ENCODE measurements at regions not wholly inside any gene's neighbourhood (a gene's known extent, or its start where the extent isn't known, plus 50 kb on each side); places are given as distances from the start of the nearest gene placed in this dataset.

- no peak for DNase-seq (ENCODE audit: low spot score in 2 of 2)
- Histone ChIP-seq H3K9me3 (no peaks in the 10 kb centered on the region), H3K27me3 (ENCODE audit: low read depth) (no peaks in the 10 kb centered on the region), H3K4me3 (no peak overlapping the region), H3K4me1 (no peaks in the 10 kb centered on the region), H3K36me3 (replicated peaks) (no peaks in the 10 kb centered on the region)
- in situ Hi-C loops (cut with MboI; ENCODE audit: low sequenced_read_pairs): no loop called here
Observed at GRCh38 chr10:4049348-4049747, 264.3 kb upstream of the KLF6 start.

- H3K4me1 ChIP-seq: no peaks in the 10 kb centered on the region
- in situ Hi-C loops (cut with MboI; ENCODE audit: low sequenced_read_pairs): no loop called here
- H3K4me3 ChIP-seq: no peak overlapping the region
- no peaks in the 10 kb centered on the region for H3K9me3 ChIP-seq
- H3K36me3 ChIP-seq (replicated peaks): no peaks in the 10 kb centered on the region
- no peak for DNase-seq (ENCODE audit: low spot score in 2 of 2)
- no peaks in the 10 kb centered on the region for H3K27me3 ChIP-seq (ENCODE audit: low read depth)
Observed at GRCh38 chr10:4048236-4048864, 263.3 kb upstream of the KLF6 start.

- Histone ChIP-seq H3K4me1 (no peaks in the 10 kb centered on the region), H3K4me3 (no peak overlapping the region), H3K9me3 (0 out of 2 replicates have a peak, but pooled peaks cover 1% of the 10 kb centered on the region), H3K27me3 (ENCODE audit: low read depth) (no peaks in the 10 kb centered on the region), H3K36me3 (replicated peaks) (no peaks in the 10 kb centered on the region)
- no peak for DNase-seq (ENCODE audit: low spot score in 2 of 2)
- in situ Hi-C loops (cut with MboI; ENCODE audit: low sequenced_read_pairs): no loop called here
Observed at GRCh38 chr10:4046712-4047354, 261.8 kb upstream of the KLF6 start.

- Histone ChIP-seq H3K4me1 (no peaks in the 10 kb centered on the region), H3K9me3 (peaks cover 3% of the 10 kb centered on the region; the same call in 1 of the 2 replicates), H3K27me3 (ENCODE audit: low read depth) (no peaks in the 10 kb centered on the region), H3K36me3 (replicated peaks) (no peaks in the 10 kb centered on the region), H3K4me3 (no peak overlapping the region)
- in situ Hi-C loops (cut with MboI; ENCODE audit: low sequenced_read_pairs): no loop called here
- DNase-seq (ENCODE audit: low spot score in 2 of 2): no peak
Observed at GRCh38 chr10:4046030-4046429, 261.0 kb upstream of the KLF6 start.

GRCh38 chr10:4043897-4044665 is 259.1 kb upstream of the KLF6 start:
- no peak for DNase-seq (ENCODE audit: low spot score in 2 of 2)

GRCh38 chr10:4041635-4042034 is 256.6 kb upstream of the KLF6 start:
- no peak overlapping the region for H3K4me3 ChIP-seq
- H3K36me3 ChIP-seq (replicated peaks): no peaks in the 10 kb centered on the region
- DNase-seq (ENCODE audit: low spot score in 2 of 2): no peak
- no peaks in the 10 kb centered on the region for H3K27me3 ChIP-seq (ENCODE audit: low read depth)
- H3K9me3 ChIP-seq: peaks cover 3% of the 10 kb centered on the region; the same call in 1 of the 2 replicates
- H3K4me1 ChIP-seq: no peaks in the 10 kb centered on the region
- in situ Hi-C loops (cut with MboI; ENCODE audit: low sequenced_read_pairs): no loop called here

More at GRCh38 chr10:4043897-4044665, 259.1 kb upstream of the KLF6 start:
- in situ Hi-C loops (cut with MboI; ENCODE audit: low sequenced_read_pairs): no loop called here
- H3K27me3 ChIP-seq (ENCODE audit: low read depth): no peaks in the 10 kb centered on the region
- no peaks in the 10 kb centered on the region for H3K36me3 ChIP-seq (replicated peaks)
- H3K4me3 ChIP-seq: no peak overlapping the region
- peaks cover 3% of the 10 kb centered on the region; the same call in 1 of the 2 replicates for H3K9me3 ChIP-seq
- H3K4me1 ChIP-seq: no peaks in the 10 kb centered on the region

- Histone ChIP-seq H3K9me3 (peaks cover 3% of the 10 kb centered on the region; the same call in 1 of the 2 replicates), H3K4me3 (no peak overlapping the region), H3K36me3 (replicated peaks) (no peaks in the 10 kb centered on the region), H3K27me3 (ENCODE audit: low read depth) (no peaks in the 10 kb centered on the region), H3K4me1 (no peaks in the 10 kb centered on the region)
- in situ Hi-C loops (cut with MboI; ENCODE audit: low sequenced_read_pairs): no loop called here
- no peak for DNase-seq (ENCODE audit: low spot score in 2 of 2)
Observed at GRCh38 chr10:4038000-4038399, 253.0 kb upstream of the KLF6 start.

GRCh38 chr10:4035599-4035945 is 250.6 kb upstream of the KLF6 start:
- in situ Hi-C loops (cut with MboI; ENCODE audit: low sequenced_read_pairs): no loop called here
- no peaks in the 10 kb centered on the region for H3K27me3 ChIP-seq (ENCODE audit: low read depth)
- H3K9me3 ChIP-seq: no peaks in the 10 kb centered on the region
- no peak overlapping the region for H3K4me3 ChIP-seq
- H3K4me1 ChIP-seq: no peaks in the 10 kb centered on the region
- DNase-seq (ENCODE audit: low spot score in 2 of 2): no peak
- H3K36me3 ChIP-seq (replicated peaks): no peaks in the 10 kb centered on the region

- Histone ChIP-seq H3K36me3 (replicated peaks) (no peaks in the 10 kb centered on the region), H3K4me1 (no peaks in the 10 kb centered on the region), H3K27me3 (ENCODE audit: low read depth) (no peaks in the 10 kb centered on the region), H3K4me3 (no peak overlapping the region), H3K9me3 (no peaks in the 10 kb centered on the region)
- in situ Hi-C loops (cut with MboI; ENCODE audit: low sequenced_read_pairs): no loop called here
- no peak for DNase-seq (ENCODE audit: low spot score in 2 of 2)
Observed at GRCh38 chr10:4034907-4035598, 250.0 kb upstream of the KLF6 start.

GRCh38 chr10:4033341-4033896 is 248.4 kb upstream of the KLF6 start:
- DNase-seq (ENCODE audit: low spot score in 2 of 2): no peak
- no peaks in the 10 kb centered on the region for H3K36me3 ChIP-seq (replicated peaks)
- no peak overlapping the region for H3K4me3 ChIP-seq
- no peaks in the 10 kb centered on the region for H3K4me1 ChIP-seq
- in situ Hi-C loops (cut with MboI; ENCODE audit: low sequenced_read_pairs): no loop called here
- no peaks in the 10 kb centered on the region for H3K9me3 ChIP-seq
- H3K27me3 ChIP-seq (ENCODE audit: low read depth): no peaks in the 10 kb centered on the region

- in situ Hi-C loops (cut with MboI; ENCODE audit: low sequenced_read_pairs): no loop called here
Observed at GRCh38 chr10:4029866-4030265, 244.9 kb upstream of the KLF6 start.

GRCh38 chr10:4028854-4029583 is 244.0 kb upstream of the KLF6 start:
- H3K4me1 ChIP-seq: no peaks in the 10 kb centered on the region
- no peaks in the 10 kb centered on the region for H3K36me3 ChIP-seq (replicated peaks)
- in situ Hi-C loops (cut with MboI; ENCODE audit: low sequenced_read_pairs): no loop called here
- no peaks in the 10 kb centered on the region for H3K27me3 ChIP-seq (ENCODE audit: low read depth)
- H3K9me3 ChIP-seq: no peaks in the 10 kb centered on the region
- no peak for DNase-seq (ENCODE audit: low spot score in 2 of 2)
- H3K4me3 ChIP-seq: no peak overlapping the region

More at GRCh38 chr10:4029866-4030265, 244.9 kb upstream of the KLF6 start:
- H3K4me1 ChIP-seq: no peaks in the 10 kb centered on the region
- H3K4me3 ChIP-seq: no peak overlapping the region
- no peaks in the 10 kb centered on the region for H3K27me3 ChIP-seq (ENCODE audit: low read depth)
- H3K36me3 ChIP-seq (replicated peaks): no peaks in the 10 kb centered on the region
- no peaks in the 10 kb centered on the region for H3K9me3 ChIP-seq
- DNase-seq (ENCODE audit: low spot score in 2 of 2): no peak

GRCh38 chr10:4028027-4028471 is 243.0 kb upstream of the KLF6 start:
- in situ Hi-C loops (cut with MboI; ENCODE audit: low sequenced_read_pairs): no loop called here
- Histone ChIP-seq H3K4me1 (no peaks in the 10 kb centered on the region), H3K36me3 (replicated peaks) (no peaks in the 10 kb centered on the region), H3K27me3 (ENCODE audit: low read depth) (no peaks in the 10 kb centered on the region), H3K9me3 (no peaks in the 10 kb centered on the region), H3K4me3 (no peak overlapping the region)
- no peak for DNase-seq (ENCODE audit: low spot score in 2 of 2)

Measured in HAP-1 (cell line).